ELF-1 (cell line): ENCODE measurements at regions not wholly inside any gene's neighbourhood (a gene's known extent, or its start where the extent isn't known, plus 50 kb on each side); places are given as distances from the start of the nearest gene placed in this dataset.
"Not testable (repeated sequence)": the region's sequence is repeated elsewhere in the genome, so short reads cannot be mapped to it uniquely, and the experiment has no call there.

Experiments
- DNase-seq: peaks from one replicate; pipeline ENCODE4 v3.0.0-alpha.2; 2016; ENCODE audit warnings: low read depth, low spot score

DNA sequence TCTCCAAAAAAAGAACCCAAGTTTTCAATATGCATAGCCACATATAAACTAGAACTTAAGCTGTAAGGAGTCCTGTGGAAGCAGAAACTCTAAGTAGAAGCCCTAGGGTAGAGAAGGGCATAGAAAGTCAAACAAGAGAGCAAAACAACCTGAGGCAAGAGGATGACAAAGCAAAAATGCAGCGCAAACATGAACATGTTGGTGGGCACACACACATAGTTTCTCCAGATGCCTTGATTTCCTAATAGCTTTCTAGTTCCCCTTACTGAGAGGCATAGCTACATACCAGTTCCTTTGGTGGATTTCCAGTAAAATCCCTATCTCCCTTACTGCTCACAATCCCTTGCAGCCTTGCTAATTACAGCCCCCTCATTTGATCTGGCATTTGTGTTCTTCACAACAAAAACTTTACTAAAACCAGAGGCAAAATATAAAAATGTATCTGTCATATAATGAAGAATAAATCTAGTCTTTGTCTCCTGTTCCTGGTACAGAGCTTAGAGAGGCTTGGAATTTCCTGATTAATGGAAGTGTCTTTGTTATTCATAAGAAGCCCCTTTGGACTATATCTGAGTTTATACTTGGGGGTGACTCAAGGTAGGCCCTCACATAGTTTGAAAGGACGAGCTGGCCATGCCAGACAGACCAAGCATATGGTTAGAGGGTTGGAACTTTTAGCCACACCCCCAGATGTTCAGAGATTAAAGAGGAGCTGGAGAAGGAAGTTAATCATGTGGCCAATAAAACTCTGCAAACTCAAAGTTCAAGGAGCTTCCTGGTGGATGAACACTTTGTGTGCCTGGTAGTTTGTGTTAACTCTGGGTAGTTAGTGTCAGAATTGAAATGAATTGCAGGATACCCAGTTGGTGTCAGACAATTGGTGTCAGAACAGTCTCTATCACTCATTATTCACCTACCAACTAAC lies 52.7 kb upstream of the ZCCHC13 start:
- DNase-seq: peak; percentile 72

DNA sequence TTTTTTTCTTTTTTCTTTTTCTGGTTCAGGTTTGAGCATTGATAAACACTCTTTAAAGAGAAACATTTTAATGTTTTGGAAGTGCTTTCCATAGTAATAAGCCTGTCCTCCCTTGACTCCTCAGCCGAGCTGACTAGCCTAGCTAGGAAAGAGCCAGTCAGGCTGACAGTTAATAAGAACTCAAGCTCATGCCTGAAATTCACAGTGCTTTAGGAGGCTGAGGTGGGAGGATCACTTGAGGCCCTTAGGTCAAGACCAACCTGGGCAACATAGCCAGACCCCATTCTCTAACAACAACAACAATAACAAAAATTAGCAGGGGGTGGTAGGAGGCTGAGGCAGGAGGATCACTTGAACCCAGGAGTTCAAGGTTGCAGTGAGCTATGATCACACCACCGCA lies 53.4 kb upstream of the ZCCHC13 start:
- DNase-seq: peak; percentile 66

DNA sequence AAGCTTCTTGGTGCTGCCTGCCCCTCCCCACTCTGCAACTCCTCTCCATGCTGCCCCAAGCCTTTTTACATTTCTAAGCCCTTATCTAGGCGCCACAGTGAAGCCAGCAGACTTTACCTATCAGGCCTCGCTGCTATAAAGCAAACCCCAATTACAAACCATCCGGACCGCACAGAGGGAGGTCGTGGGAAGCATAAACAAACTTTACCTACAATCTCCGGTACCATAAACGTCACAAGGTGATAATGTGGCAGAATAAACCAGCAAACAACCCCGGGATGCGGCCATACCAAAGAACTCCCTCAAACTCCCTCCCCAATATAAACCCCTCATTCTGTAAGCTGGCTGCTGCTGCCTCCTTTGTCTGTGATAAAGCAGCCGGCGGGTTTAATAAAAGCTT lies 54.0 kb upstream of the ZCCHC13 start:
- DNase-seq: peak; percentile 97

DNA sequence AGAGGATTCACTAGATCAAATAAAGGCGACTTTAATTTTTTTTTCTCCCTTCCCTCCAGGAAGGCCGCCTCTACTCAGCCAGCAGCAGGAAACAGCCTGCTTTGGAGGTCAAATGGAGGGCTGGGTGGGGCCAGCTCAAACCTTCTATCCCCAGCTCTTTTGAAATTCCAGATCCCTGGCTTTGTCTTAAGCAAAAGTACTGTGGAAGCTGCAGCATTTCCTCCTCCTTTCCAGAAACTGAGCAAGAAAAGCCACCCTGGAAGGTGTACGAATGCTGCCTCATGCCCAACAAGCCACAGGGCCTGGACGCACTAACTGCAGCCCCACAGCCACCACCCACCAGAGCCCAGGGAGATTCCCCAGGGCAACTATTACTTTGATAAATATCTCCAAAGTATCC lies 55.1 kb upstream of the ZCCHC13 start:
- peak; percentile 88 for DNase-seq

DNA sequence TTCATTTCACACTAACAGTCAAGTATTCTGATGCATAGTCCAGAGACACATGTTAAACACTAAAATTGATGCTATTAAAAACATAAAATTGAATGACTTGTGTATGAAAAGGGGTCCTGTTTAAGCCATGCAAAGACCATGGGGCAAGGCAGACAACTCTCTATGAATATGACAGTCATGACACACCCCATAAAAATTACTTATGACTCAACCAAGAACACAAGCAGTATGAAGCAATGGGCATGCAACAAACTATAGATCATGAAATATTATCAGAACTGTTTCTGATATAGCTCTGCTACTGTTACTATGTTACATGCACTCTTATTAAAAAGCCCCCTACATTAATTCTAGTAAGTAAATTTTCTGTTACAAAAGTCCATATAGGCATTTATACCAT lies 57.5 kb upstream of the ZCCHC13 start:
- DNase-seq: no peak

DNA sequence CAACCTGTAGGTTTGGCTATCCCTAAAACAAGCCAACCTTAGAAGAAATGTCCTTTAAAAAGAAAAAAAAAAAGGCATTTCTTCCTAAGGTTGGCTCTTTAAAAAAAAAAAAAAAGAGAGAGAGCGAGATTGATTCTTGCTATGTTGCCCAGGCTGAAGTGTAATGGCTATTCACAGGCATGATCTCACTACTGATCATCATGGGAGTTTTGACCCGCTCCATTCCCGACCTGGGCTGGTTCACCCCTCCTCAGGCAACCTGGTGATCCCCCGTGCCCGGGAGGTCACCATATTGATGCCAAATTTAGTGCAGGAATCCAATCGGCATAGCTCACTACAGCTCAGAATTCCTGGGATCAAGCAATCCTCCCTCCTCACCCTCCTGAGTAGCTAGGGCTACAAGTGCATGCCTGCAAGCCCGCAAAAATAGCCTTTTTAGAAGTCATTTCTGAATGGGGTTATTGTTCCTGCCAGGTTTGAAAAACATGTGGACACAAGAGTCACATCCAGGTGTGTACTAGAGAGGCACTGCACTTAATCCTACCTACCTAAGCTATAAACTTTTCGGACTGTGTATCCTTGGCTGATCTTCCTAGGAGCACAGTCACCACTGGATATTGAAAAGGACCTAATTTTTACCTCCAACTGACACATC lies 61.4 kb upstream of the ZCCHC13 start:
- DNase-seq: no peak

DNA sequence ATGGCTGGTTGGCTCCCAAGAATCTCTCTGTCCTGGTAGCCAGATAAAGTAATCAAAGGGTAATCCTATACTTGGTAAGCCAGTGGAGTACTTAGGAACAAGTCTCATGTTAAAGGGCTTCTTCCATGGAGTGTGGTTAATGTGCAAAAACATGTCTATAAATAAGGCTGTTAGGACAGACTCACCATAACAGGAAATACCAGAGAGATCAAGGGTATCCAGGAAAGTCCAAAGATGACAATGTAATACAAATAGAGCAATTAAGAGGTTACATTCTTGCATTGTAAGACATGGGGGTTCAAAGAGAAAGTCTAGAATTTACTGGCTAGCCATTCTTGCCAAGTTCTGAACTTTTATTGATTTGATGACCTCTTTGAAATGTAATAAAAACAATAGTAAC lies 61.9 kb upstream of the ZCCHC13 start:
- DNase-seq: no peak

DNA sequence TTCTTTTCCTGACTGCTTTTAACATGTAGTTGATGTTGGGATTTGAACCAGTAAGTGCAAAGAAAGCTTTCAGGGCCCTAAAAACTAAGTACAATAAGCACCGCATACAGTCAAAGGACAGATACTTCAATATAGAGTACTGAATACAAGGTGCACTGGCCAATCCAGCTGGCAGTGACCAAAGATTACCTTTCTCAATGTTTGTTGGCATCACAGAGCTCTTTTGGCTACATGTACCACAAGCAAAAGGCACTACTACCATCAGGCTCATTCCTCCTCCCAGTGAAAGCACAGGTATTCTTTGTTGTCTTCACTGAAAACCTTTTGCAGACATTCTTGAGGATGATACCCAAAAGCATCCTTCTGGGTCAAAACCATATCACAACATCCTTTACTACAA lies 65.2 kb upstream of the ZCCHC13 start:
- no peak for DNase-seq

DNA sequence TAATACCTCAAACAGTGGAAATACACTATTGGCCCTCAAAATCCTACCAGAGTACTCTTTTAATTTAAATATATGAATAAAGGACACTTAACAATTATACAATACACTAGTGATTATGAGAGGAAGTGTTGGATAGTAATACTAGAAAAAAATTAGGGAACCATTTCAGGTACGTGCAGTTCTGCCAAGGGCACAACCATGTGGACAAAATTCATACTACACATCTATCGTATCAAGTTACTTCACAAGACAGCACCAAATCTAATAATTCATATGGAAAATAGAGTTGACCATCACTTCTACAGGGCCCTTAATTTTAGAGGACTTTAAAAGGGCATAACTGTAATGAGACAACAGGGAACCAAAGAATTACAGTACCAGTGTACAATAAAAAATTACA lies 69.2 kb upstream of the ZCCHC13 start:
- no peak for DNase-seq

DNA sequence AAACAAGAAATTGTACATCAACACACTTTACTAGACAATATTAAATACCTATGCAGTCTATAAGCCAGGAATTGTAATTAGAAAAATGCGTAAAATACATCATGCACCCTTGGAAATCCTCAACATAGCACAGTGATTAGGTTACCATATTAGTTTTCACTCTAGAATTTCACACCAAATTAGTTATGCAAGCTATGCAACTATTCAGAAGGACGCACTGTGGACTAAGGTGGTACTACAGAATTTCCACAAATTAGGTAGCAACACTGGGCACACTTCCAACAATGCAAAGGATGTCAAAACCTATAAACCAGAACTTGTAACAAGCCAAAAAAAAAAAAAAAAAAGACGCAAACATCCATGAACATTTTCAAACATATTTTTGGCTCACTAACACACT lies 71.1 kb upstream of the ZCCHC13 start:
- no peak for DNase-seq

DNA sequence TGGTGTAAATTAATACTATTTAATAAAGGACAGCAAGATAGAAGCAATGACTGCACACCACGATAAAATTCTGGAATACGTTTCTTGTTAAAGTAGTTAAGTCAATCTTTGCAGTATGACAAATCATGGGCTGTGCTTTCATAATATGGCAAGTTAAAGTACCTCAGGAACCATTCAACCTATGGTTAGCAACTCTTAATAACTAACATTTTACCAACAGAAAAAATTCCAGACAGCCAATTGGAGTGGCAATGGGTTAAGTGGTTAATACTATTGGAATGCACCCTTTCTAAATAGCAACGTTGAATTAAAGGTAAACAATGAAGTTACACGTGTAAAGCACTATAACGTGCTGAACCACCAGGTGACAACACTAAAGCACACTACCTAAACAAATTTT lies 72.4 kb upstream of the ZCCHC13 start:
- no peak for DNase-seq

DNA sequence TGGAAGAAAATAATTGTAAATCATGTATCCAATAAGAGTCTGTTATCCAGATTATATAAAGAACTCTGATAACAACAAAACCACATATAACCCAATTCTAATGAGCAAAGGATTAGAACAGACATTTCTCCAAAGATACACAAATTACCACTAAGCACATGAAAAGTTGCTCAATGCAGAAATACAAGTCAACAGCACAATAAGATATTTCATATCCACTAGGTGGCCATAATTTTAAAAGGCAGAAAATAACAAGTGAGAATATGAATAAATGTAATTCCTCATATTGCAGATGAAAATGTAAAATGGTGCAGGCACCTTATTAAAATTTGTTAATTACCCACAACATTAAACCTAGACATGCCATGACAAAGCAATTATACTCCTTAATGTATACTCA lies 73.9 kb upstream of the ZCCHC13 start:
- no peak for DNase-seq

DNA sequence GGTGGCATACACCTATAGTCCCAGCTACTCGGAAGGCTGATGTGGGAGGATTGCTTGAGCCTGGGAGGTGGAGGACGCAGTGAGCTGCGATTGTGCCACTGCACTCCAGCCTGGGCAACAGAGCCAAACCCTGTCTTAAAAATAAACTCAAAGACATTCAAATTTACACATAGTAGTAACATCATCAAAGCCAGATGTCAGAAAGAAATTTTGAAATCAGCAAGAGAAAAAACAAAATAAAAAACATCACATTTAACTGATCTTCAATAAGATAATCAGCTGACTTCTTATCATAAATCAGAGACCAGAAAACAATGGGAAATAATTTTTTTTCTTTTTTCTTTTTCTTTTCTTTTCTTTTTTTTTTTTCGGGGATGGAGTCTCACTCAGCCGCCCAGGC lies 78.9 kb upstream of the ZCCHC13 start:
- no peak for DNase-seq

DNA sequence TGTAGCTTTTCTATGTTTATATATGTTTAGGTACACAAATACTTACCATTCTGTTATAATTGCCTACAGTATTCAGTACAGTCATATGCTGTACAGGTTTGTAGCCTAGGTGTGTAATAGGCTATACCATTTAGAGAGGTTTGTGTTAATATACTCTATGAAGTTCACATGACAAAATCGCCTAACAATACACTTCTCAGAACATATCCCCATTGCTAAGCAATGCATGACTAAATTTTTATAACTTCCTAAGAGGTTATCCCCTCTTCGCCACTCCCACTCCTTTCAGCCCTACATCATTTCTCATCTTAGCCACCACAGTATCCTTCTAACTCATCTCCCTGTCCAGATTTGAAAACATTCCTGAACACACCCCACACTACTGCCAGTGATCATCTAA lies 83.7 kb upstream of the ZCCHC13 start:
- DNase-seq: no peak

DNA sequence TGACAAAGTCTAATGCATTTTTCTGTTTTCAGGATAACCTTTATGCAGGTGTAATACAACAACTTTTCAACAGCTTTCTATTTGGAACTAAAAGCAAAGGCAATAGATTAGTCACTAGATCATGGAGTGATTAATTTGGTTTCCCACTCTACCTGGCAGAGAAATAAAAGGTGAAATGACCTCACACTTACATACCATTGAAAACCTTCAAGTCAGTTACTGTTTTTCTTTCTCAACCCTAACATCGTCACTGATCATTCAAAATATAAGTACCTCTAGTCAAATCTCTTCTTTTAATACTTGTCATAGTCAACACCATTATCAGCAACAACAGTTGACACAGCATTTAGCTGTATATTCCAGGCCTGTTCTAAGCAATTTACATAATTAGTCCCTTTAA lies 85.1 kb upstream of the ZCCHC13 start:
- no peak for DNase-seq

DNA sequence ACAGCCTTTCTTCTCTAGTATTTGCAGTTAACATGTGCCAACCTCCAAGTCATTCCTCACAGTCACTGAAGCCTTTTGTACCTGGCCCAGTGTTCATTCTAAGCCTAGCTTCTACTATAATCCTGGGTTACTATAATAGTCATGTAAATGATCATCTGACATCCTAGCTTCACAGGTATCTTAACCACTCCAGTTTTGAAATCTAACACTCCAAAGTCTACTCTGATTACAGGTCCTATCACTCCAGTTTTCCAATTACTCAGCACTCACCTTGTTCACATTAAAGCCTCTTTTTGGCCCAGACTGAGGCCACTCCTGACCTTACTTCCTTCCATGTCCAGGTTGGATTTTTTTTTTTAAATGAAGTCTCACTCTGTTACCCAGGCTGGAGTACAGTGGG lies 87.6 kb upstream of the ZCCHC13 start:
- DNase-seq: no peak

DNA sequence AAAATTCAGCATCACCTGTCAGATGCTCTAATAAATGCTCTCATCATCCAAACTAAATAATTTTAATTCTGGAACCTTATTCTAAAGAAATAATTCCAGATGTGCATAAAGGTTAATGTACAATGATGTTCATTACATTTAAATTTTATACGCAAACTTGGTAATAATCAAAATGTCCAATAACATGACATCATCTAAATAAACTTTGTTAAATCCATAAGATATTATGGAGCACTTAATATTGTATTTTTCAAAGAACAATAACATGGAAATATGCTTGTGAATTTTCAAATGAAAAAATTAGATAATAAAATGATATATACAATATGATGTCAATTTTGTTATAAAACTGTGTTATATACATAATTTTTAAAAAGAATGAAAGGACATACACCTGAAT lies 92.1 kb upstream of the ZCCHC13 start:
- DNase-seq: no peak

DNA sequence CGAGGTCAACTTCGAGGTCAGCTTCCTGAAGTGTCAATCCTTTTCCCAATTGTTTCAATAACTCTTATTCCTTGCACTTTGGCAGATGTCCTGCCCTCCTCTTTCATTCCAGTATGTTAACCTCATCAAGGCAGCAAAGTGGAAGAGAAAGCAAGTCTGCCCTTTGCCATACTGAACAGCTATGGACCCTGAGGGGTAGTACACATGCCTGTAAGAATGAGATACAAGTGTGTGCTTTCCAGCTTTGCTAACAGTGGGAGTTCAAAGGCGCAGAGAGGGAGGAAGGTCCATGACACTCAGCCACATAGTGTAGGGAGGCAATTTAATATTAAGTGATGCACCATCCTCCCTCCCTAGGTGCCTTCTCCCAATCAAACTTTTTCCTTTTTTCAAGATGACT lies 96.4 kb upstream of the ZCCHC13 start:
- DNase-seq: no peak

DNA sequence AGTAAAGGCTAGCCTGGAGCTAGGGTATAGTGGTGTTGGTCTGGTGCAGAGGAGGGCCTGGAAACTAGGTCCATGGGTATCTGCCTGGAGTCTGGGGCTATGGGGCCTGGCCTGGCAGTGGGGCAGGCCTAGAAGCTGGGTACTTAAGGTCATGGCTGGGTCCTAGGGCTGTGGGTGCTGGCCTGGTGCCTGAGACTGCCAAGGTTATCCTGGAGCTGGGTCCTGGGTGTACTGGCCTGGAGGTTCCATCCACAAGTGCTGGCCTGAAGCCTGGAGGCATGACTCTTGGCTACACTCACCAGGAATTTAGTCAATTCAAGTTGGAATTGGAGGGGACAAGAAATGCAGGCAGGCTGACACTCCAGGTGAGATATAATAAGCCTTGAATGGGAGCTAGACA lies 108.4 kb upstream of the ZCCHC13 start:
- no peak for DNase-seq

DNA sequence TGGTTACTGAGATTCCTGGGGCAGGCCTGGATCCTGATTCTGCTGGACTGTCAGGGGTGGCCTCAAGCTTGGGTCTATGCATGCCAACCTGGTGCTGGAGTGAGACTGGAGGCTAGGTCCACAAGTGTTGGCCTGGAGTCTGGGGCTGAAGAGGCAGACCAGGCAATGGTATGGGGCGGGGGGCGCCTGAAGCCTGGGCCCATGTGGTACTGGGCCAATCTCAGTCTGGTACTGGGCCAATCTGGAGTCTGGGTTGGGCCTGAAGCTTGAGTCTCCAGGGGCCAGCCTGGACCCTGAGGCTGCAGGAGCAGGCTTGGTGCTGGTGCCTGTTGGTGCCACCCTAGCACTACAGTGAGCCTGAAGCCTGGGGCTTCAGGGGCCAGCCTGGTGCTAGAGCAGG lies 108.9 kb upstream of the ZCCHC13 start:
- no peak for DNase-seq

DNA sequence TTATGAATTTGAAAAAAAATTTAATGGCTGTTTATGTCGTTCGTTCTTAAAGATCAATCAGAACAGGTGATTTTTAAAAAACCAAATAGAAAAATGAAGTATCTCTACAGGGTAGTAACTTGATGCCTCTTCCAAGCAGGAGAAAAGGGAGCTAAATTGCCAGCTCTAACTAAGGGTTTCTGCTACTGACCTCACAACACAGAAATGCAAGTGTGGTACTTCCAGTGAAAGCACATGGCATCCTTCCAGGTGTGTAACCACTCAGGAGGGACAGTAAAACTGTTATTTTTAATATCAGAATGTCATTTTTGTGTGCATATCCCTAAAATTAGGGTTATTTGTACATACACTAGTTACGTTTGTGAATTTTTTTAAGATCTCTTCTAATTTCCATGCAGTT lies 116.8 kb upstream of the ZCCHC13 start:
- no peak for DNase-seq

DNA sequence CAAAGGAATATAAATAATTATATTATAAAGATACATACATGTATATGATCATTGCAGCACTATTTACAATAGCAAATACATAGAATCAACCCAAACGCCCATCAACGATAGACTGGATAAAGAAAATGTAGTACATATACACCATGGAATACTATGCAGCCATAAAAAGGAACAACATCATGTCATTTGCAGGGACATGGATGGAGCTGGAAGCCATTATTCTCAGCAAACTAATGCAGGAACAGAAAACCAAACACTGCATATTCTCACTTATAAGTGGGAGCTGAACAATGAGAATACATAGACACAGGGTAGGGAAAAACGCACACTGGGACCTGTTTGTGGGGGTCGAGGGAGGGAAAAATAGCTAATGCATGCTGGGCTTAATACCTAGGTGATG lies 120.9 kb upstream of the ZCCHC13 start:
- DNase-seq: not testable (repeated sequence)

DNA sequence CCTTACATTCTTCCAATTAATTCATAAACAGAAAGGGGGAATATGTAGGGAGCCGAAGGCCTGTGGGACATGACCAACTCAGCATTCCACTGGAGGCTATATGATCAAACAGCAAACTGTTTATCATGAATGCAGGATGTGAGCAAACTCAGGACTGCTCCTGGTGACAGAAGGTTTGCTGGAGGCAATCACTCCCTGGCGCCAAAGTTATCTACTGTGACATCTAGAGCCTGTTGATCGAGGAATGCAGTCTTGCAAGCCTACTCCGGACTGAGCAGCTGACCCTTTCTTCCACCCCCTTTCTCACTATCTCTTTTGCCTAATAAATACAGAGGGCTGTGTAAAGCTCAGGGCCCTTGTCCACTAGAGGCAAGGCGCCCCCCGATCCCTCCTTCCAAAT lies 122.0 kb upstream of the ZCCHC13 start:
- peak; percentile 92 for DNase-seq
